Esophagus muscularis mucosa (tissue), 4 donors: ENCODE measurements at regions not wholly inside any gene's neighbourhood (a gene's known extent, or its start where the extent isn't known, plus 50 kb on each side); places are given as distances from the start of the nearest gene placed in this dataset.

Source experiments
- DNase-seq: peaks from one replicate; pipeline ENCODE4 v3.0.0-alpha.2; 2017; ENCODE audit errors: extremely low spot score
- H3K27ac ChIP-seq, 4 donors: fragments of 200-600 bp; sonication (generic); replicated peaks in 1 of 4; 1 replicate in 3 of 4; 2 replicates in 1 of 4; pipeline ENCODE4 v1.5.1; 2016 to 2019; ENCODE audit warnings: mild to moderate bottlenecking in 1 of 4
- H3K27me3 ChIP-seq, 4 donors: fragments of 200-600 bp; sonication (generic); one replicate each; pipeline versions ENCODE4 v1.5.1 to v1.6.0; 2016 to 2019
- H3K36me3 ChIP-seq, 4 donors: fragments of 200-600 bp; sonication (generic); one replicate each; pipeline ENCODE4 v1.5.1; 2016 to 2019
- H3K4me1 ChIP-seq, 4 donors: fragments of 200-600 bp; sonication (generic); one replicate each; pipeline ENCODE4 v1.5.1; 2016 to 2019
- H3K4me3 ChIP-seq, 4 donors: fragments of 200-600 bp; sonication (generic); 1 replicate in 2 of 4; 2 replicates in 2 of 4; pipeline ENCODE4 v1.5.1; 2016 to 2019; ENCODE audit warnings: mild to moderate bottlenecking in 4 of 4, moderate library complexity in 1 of 4
- H3K9me3 ChIP-seq, 4 donors: fragments of 200-600 bp; sonication (generic); 1 replicate in 3 of 4; 2 replicates in 1 of 4; pipeline ENCODE4 v1.5.1; 2016 to 2019
- CTCF ChIP-seq, 3 experiments: fragments of 200-600 bp in 2 of 3; fragments of 450-650 bp in 1 of 3; sonication (generic) in 2 of 3; IDR thresholded peaks; one replicate each; pipeline ENCODE4 v1.5.1; 2017 to 2019; ENCODE audit warnings: antibody characterized with exemption in 3 of 3, mild to moderate bottlenecking in 2 of 3, moderate library complexity in 1 of 3
- EP300 ChIP-seq: sonication (generic); formaldehyde crosslinking; IDR thresholded peaks from one replicate; pipeline ENCODE4 v1.6.1; 2017; ENCODE audit warnings: antibody characterized with exemption
- POLR2A ChIP-seq: fragments of 450-650 bp; IDR thresholded peaks from one replicate; pipeline ENCODE4 v1.6.1; 2017; ENCODE audit warnings: antibody characterized with exemption, moderate library complexity, mild to moderate bottlenecking, low read depth
- POLR2AphosphoS5 ChIP-seq, 2 donors: sonication (generic); formaldehyde crosslinking; IDR thresholded peaks; one replicate each; pipeline ENCODE4 v1.6.1; 2017; ENCODE audit warnings: antibody characterized with exemption in 2 of 2
- WGBS: methylation state at CpG from one replicate; pipeline ENCODE4 v1.1.5; 2018; 5-methylcytosine and 5-hydroxymethylcytosine counted together
- intact Hi-C: fragments of 100-400 bp; cut with DNase I; formaldehyde crosslinking; loops from one replicate; pipeline ENCODE4 v1.15.1; 2023

- peaks cover 0 to 8% (median 2%) of the 10 kb centered on the region in 4 donors for H3K9me3 ChIP-seq
- DNase-seq: peak; percentile 72
- H3K27ac ChIP-seq: peak overlapping the region; percentile 75 to 81 (median 80)
- peaks cover 0 to 49% (median 37%) of the 10 kb centered on the region in 4 donors for H3K4me1 ChIP-seq
- intact Hi-C loops: no loop called here
- no peak for TF ChIP-seq POLR2A
- TF ChIP-seq CTCF (IDR thresholded peaks at IDR 0.05): no peak
- no peak for TF ChIP-seq EP300
- TF ChIP-seq POLR2AphosphoS5 (IDR thresholded peaks at IDR 0.05): no peak
- no peak overlapping the region for H3K4me3 ChIP-seq
- no peaks in the 10 kb centered on the region for H3K27me3 ChIP-seq
- no peaks in the 10 kb centered on the region for H3K36me3 ChIP-seq
- WGBS: 73% methylated on average over 7 of the region's 7 CpGs
These were observed 242.4 kb upstream of the MYOCD start for GRCh38 chr17:12423337-12423736.

- WGBS: 31% methylated on average over 5 of the region's 5 CpGs
- no peak for DNase-seq
- intact Hi-C loops: no loop called here
- Histone ChIP-seq H3K9me3 (peaks cover 0 to 2% (median 0%) of the 10 kb centered on the region in 4 donors), H3K27me3 (no peaks in the 10 kb centered on the region), H3K36me3 (no peaks in the 10 kb centered on the region), H3K4me3 (no peak overlapping the region), H3K27ac (peak overlapping the region; percentile 38 to 65 (median 57)), H3K4me1 (peaks cover 0 to 30% (median 18%) of the 10 kb centered on the region in 4 donors)
- TF ChIP-seq POLR2AphosphoS5 (IDR thresholded peaks at IDR 0.05): no peak
- TF ChIP-seq POLR2A: no peak
- TF ChIP-seq CTCF (IDR thresholded peaks at IDR 0.05): no peak
- TF ChIP-seq EP300: no peak
These were observed 236.6 kb upstream of the MYOCD start for GRCh38 chr17:12429116-12429515.

DNA sequence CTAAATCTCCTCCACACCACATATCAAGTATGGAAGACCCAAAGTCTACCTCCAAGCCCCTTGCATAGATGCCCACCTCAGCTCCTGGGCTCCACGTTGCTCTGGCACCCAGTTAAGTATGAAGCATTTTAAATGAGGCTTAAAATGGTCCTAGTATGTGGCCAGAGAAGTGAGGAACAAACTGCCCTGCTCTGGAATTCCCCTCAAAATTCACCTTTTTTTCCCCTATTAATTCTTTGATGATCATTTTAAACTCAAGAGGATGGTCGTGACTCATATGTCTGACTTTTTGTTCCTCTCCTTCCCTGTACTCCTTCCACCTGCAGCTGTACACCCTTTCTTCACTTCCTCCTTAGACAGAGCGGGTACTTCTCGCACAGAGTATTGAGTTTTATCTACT lies 234.5 kb upstream of the MYOCD start:
- intact Hi-C loops: no loop called here
- Histone ChIP-seq H3K4me1 (peaks cover 0 to 30% (median 18%) of the 10 kb centered on the region in 4 donors), H3K9me3 (no peaks in the 10 kb centered on the region), H3K27me3 (no peaks in the 10 kb centered on the region), H3K27ac (peak overlapping the region in 1 of 4 donors; percentile 26), H3K4me3 (no peak overlapping the region), H3K36me3 (no peaks in the 10 kb centered on the region)
- WGBS: 66% methylated on average over 4 of the region's 4 CpGs
- DNase-seq: no peak
- no peak for TF ChIP-seq EP300
- no peak for TF ChIP-seq POLR2AphosphoS5 (IDR thresholded peaks at IDR 0.05)
- TF ChIP-seq CTCF (IDR thresholded peaks at IDR 0.05): no peak
- TF ChIP-seq POLR2A: no peak

- intact Hi-C loops: no loop called here
- Histone ChIP-seq H3K9me3 (no peaks in the 10 kb centered on the region), H3K27ac (no peak overlapping the region), H3K4me3 (no peak overlapping the region), H3K36me3 (no peaks in the 10 kb centered on the region), H3K27me3 (no peaks in the 10 kb centered on the region), H3K4me1 (no peaks in the 10 kb centered on the region)
- 77% methylated on average over 6 of the region's 6 CpGs for WGBS
- TF ChIP-seq POLR2AphosphoS5 (IDR thresholded peaks at IDR 0.05): no peak
- TF ChIP-seq EP300: no peak
- no peak for TF ChIP-seq POLR2A
- TF ChIP-seq CTCF (IDR thresholded peaks at IDR 0.05): no peak
- DNase-seq: no peak
These were observed 227.5 kb upstream of the MYOCD start for GRCh38 chr17:12438212-12438611.

DNA sequence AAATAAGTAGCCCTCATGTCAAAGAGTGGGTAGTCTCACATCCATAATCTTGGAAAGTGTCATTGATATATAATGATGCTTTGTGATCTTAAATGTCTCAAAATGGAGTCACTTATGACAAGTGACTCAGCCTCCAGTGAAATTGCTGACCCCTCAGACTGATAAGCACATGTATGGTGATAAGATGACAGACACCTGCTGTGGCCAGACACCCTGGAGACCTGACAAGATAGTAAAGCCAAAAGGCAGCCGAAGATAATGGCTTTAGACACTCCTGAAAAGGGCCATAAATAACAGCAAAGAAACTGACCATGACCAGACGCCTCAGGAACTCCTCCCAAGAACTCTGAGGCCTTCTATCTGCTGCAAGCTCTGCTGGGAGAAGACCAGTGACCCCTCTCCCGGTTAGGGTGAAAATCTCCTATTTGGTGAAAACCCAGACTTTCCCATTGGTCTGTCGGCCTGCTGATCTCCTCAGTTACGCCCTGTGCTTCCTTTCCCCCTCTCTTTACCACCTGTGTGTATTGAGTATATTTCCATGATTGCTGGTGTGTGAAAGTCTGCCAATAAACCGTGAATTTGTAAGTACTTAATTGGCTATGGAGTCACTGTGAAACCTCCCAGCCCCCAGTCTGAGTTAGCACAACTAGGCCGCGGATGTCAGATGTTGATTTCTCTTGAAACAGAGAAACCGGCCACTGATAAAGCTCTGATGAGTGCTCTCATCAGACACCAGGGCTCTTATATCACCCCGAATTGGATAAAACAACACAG lies 226.7 kb upstream of the MYOCD start:
- Histone ChIP-seq H3K27me3 (no peaks in the 10 kb centered on the region), H3K4me3 (no peak overlapping the region), H3K4me1 (no peaks in the 10 kb centered on the region), H3K36me3 (no peaks in the 10 kb centered on the region), H3K27ac (no peak overlapping the region), H3K9me3 (no peaks in the 10 kb centered on the region)
- WGBS: 77% methylated on average over 10 of the region's 10 CpGs
- intact Hi-C loops: no loop called here
- TF ChIP-seq POLR2AphosphoS5 (IDR thresholded peaks at IDR 0.05): no peak
- no peak for DNase-seq
